ENCODE measurements at regions not wholly inside any gene's neighbourhood (a gene's known extent, or its start where the extent isn't known, plus 50 kb on each side); places are given as distances from the start of the nearest gene placed in this dataset.

- 61 to 75% methylated on average over 2 to 3 of the region's 3 CpGs for WGBS, 2 donors (ENCODE audit: low coverage in 1 of 2)
- intact Hi-C loops (cut with DNase I; ENCODE audit: low total_unique reads): no loop called here
These were observed 754.3 kb downstream of the TLE4 start for GRCh38 chr9:80326105-80326504.

GRCh38 chr9:80320916-80321315, 749.2 kb downstream of the TLE4 start:
- peaks cover 0 to 4% (median 0%) of the 10 kb centered on the region in 4 donors for H3K4me1 ChIP-seq
- no peak for DNase-seq
- in situ Hi-C loops (cut with MboI; ENCODE audit: low pct_ligation_motif_present in 1 of 4, low pct_unique_long_range_greater_than_20kb in 1 of 4, low sequenced_read_pairs in 3 of 4): no loop called here

More at GRCh38 chr9:80326105-80326504, 754.3 kb downstream of the TLE4 start:
- DNase-seq: no peak
- no peaks in the 10 kb centered on the region for H3K36me3 ChIP-seq
- no peak overlapping the region for H3K4me3 ChIP-seq
- H3K27me3 ChIP-seq: no peaks in the 10 kb centered on the region
- peaks cover 0 to 7% (median 0%) of the 10 kb centered on the region in 4 donors for H3K4me1 ChIP-seq
- H3K27ac ChIP-seq: no peak overlapping the region
- peaks cover 0 to 2% of the 10 kb centered on the region in 2 donors for H3K9me3 ChIP-seq
- TF ChIP-seq POLR2AphosphoS5 (IDR thresholded peaks at IDR 0.05): no peak
- no peak for TF ChIP-seq POLR2A (IDR thresholded peaks at IDR 0.05)
- no peak for TF ChIP-seq EP300 (IDR thresholded peaks at IDR 0.05; ENCODE audit: low read depth)
- no peak for TF ChIP-seq CTCF (IDR thresholded peaks at IDR 0.05)
- in situ Hi-C loops (cut with MboI; ENCODE audit: low pct_ligation_motif_present in 1 of 4, low pct_unique_long_range_greater_than_20kb in 1 of 4, low sequenced_read_pairs in 3 of 4): no loop called here

GRCh38 chr9:80320480-80320879, 748.7 kb downstream of the TLE4 start:
- in situ Hi-C loops (cut with MboI; ENCODE audit: low pct_ligation_motif_present in 1 of 4, low pct_unique_long_range_greater_than_20kb in 1 of 4, low sequenced_read_pairs in 3 of 4): no loop called here
- 61% methylated on average over 4 of the region's 4 CpGs for WGBS, 2 donors (ENCODE audit: low coverage in 1 of 2)
- Histone ChIP-seq H3K36me3 (no peaks in the 10 kb centered on the region), H3K4me3 (no peak overlapping the region), H3K4me1 (peaks cover 0 to 3% (median 0%) of the 10 kb centered on the region in 4 donors), H3K27me3 (no peaks in the 10 kb centered on the region), H3K27ac (no peak overlapping the region), H3K9me3 (no peaks in the 10 kb centered on the region)
- no peak for DNase-seq
- TF ChIP-seq POLR2AphosphoS5 (IDR thresholded peaks at IDR 0.05) (no peak), POLR2A (IDR thresholded peaks at IDR 0.05) (no peak), EP300 (IDR thresholded peaks at IDR 0.05; ENCODE audit: low read depth) (no peak), CTCF (IDR thresholded peaks at IDR 0.05) (no peak)
- intact Hi-C loops (cut with DNase I; ENCODE audit: low total_unique reads): no loop called here

More at GRCh38 chr9:80320916-80321315, 749.2 kb downstream of the TLE4 start:
- Histone ChIP-seq H3K9me3 (no peaks in the 10 kb centered on the region), H3K27ac (no peak overlapping the region), H3K36me3 (no peaks in the 10 kb centered on the region), H3K4me3 (no peak overlapping the region), H3K27me3 (no peaks in the 10 kb centered on the region)
- TF ChIP-seq POLR2AphosphoS5 (IDR thresholded peaks at IDR 0.05) (no peak), CTCF (IDR thresholded peaks at IDR 0.05) (no peak), EP300 (IDR thresholded peaks at IDR 0.05; ENCODE audit: low read depth) (no peak), POLR2A (IDR thresholded peaks at IDR 0.05) (no peak)
- WGBS, 2 donors (ENCODE audit: low coverage in 1 of 2): 69 to 81% methylated on average over 2 to 3 of the region's 3 CpGs
- intact Hi-C loops (cut with DNase I; ENCODE audit: low total_unique reads): no loop called here

GRCh38 chr9:80305136-80305535, 733.4 kb downstream of the TLE4 start:
- Histone ChIP-seq H3K4me3 (no peak overlapping the region), H3K27ac (no peak overlapping the region), H3K27me3 (no peaks in the 10 kb centered on the region), H3K36me3 (no peaks in the 10 kb centered on the region), H3K4me1 (no peaks in the 10 kb centered on the region), H3K9me3 (no peaks in the 10 kb centered on the region)
- no peak for TF ChIP-seq POLR2AphosphoS5 (IDR thresholded peaks at IDR 0.05)
- TF ChIP-seq CTCF (IDR thresholded peaks at IDR 0.05): no peak
- TF ChIP-seq EP300 (IDR thresholded peaks at IDR 0.05; ENCODE audit: low read depth): no peak
- no peak for TF ChIP-seq POLR2A (IDR thresholded peaks at IDR 0.05)
- in situ Hi-C loops (cut with MboI; ENCODE audit: low pct_ligation_motif_present in 1 of 4, low pct_unique_long_range_greater_than_20kb in 1 of 4, low sequenced_read_pairs in 3 of 4): no loop called here
- intact Hi-C loops (cut with DNase I; ENCODE audit: low total_unique reads): no loop called here
- DNase-seq: no peak
- 88% methylated on average over 1 of the region's 1 CpG for WGBS, 2 donors (ENCODE audit: low coverage in 1 of 2)

Data from transverse colon (tissue), 4 donors.